ENCODE measurements at regions not wholly inside any gene's neighbourhood (a gene's known extent, or its start where the extent isn't known, plus 50 kb on each side); places are given as distances from the start of the nearest gene placed in this dataset.

GRCh38 chr5:166788050-166788449 is 1503.4 kb upstream of the WWC1 start:
- Histone ChIP-seq H2AFZ (ENCODE audit: low read depth, low read length) (no peak overlapping the region), H3K9me3 (replicated peaks; ENCODE audit: control insufficient read depth, insufficient read depth, low read length) (peaks cover 2% of the 10 kb centered on the region), H3K4me3 (replicated peaks in 1 of 3; ENCODE audit: insufficient read depth in 1 of 3, low read depth in 1 of 3, low read length in 3 of 3) (no peak overlapping the region), H3K4me1 (ENCODE audit: control insufficient read depth, extremely low read depth, insufficient read depth, low read length) (no peaks in the 10 kb centered on the region), H3K79me2 (ENCODE audit: control insufficient read depth, insufficient read depth, low read length) (no peaks in the 10 kb centered on the region), H3K4me2 (ENCODE audit: insufficient read depth, low read length) (no peak overlapping the region), H3K27ac (ENCODE audit: insufficient read depth, low read depth, low read length) (no peak overlapping the region), H3K9ac (replicated peaks; ENCODE audit: extremely low read depth, insufficient read depth, low read length) (no peak overlapping the region), H3K9me1 (replicated peaks; ENCODE audit: control insufficient read depth, extremely low read depth, insufficient read depth, low read length) (no peaks in the 10 kb centered on the region), H4K20me1 (replicated peaks; ENCODE audit: control insufficient read depth, extremely low read depth, insufficient read depth, low read length) (no peaks in the 10 kb centered on the region), H3K36me3 (ENCODE audit: control insufficient read depth in 2 of 2, extremely low read depth in 1 of 2, insufficient read depth in 2 of 2, low read length in 2 of 2) (no peaks in the 10 kb centered on the region), H3K27me3 (ENCODE audit: control insufficient read depth in 2 of 2, insufficient read depth in 2 of 2, low read length in 2 of 2) (no peaks in the 10 kb centered on the region)
- CTCF ChIA-PET = no interaction called here
- dilution Hi-C loops (cut with MboI; ENCODE audit: extremely low pct_ligation_motif_present, low sequenced_read_pairs) = no loop called here
- FAIRE-seq (no peak), DNase-seq (ENCODE audit: low read depth, low spot score) (no peak)
- BruUV-seq (replicated peaks) = no TSS peak
- TF ChIP-seq POLR2AphosphoS5 (IDR thresholded peaks at IDR 0.05; ENCODE audit: insufficient read depth, low read depth, low read length) = no peak
- TF ChIP-seq EZH2 (IDR thresholded peaks at IDR 0.05; ENCODE audit: borderline replicate concordance, low read depth, low read length, severe bottlenecking) = no peak
- no peak for TF ChIP-seq GATA2 (IDR thresholded peaks at IDR 0.05; ENCODE audit: insufficient read depth, insufficient read length, low read depth, low read length)
- no peak for TF ChIP-seq JUN (IDR thresholded peaks at IDR 0.05; ENCODE audit: borderline replicate concordance, insufficient read depth, insufficient read length, low read depth)
- TF ChIP-seq FOS (IDR thresholded peaks at IDR 0.05; ENCODE audit: borderline replicate concordance, insufficient read depth, low read length) = no peak
- TF ChIP-seq MYC (IDR thresholded peaks at IDR 0.05; ENCODE audit: low read depth, low read length) = no peak
- no peak for TF ChIP-seq POLR2A (IDR thresholded peaks at IDR 0.05; ENCODE audit: low read depth, low read length)
- TF ChIP-seq MAX (IDR thresholded peaks at IDR 0.05; ENCODE audit: insufficient read depth, insufficient read length) = no peak
- TF ChIP-seq CTCF (IDR thresholded peaks at IDR 0.05; ENCODE audit: extremely low read depth in 1 of 2, insufficient read depth in 1 of 2, low read depth in 1 of 2, low read length in 2 of 2) = no peak
- intact Hi-C loops (cut with micrococcal nuclease) = no loop called here
- POLR2A ChIA-PET = no interaction called here

Data from endothelial cell of umbilical vein (primary cell).